Gastrocnemius medialis (tissue), 4 donors: ENCODE measurements at regions not wholly inside any gene's neighbourhood (a gene's known extent, or its start where the extent isn't known, plus 50 kb on each side); places are given as distances from the start of the nearest gene placed in this dataset.

Source experiments
- POLR2A ChIP-seq, 2 donors: fragments of 450-650 bp; IDR thresholded peaks; one replicate each; pipeline ENCODE4 v1.6.1; 2017; ENCODE audit warnings: antibody characterized with exemption in 2 of 2, mild to moderate bottlenecking in 2 of 2, moderate library complexity in 2 of 2
- TF ChIP-seq, protein P1 (sequence below), 5 experiments: fragments of 450-650 bp in 3 of 5; fragments of 200-600 bp in 2 of 5; sonication (generic) in 2 of 5; IDR thresholded peaks in 4 of 5; conservative IDR thresholded peaks in 1 of 5; 1 replicate in 4 of 5; 2 replicates in 1 of 5; pipeline ENCODE4 v1.5.1; 2016 to 2019; ENCODE audit warnings: antibody characterized with exemption in 5 of 5, mild to moderate bottlenecking in 3 of 5, moderate library complexity in 3 of 5

DNA sequence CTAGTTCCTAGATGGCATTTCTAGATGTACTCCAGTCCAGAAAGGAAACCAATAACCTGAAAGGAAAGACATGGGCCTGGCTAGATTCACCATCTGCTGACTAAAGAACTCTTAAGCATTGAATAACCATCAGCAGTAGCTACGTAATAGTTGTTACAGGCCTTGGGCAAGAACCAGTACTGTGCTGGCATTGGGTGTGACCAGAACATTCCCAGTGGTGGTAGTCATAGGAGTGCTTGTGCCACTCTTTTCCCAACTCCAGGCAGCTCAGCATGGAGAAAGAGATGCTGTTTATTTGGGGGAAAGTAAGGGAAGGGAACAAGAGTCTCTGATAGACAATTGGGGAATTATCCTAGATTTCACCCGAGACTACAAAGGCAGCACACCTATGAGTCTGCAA is 333.3 kb downstream of the SLC16A7 start:
- TF ChIP-seq, protein P1, sequence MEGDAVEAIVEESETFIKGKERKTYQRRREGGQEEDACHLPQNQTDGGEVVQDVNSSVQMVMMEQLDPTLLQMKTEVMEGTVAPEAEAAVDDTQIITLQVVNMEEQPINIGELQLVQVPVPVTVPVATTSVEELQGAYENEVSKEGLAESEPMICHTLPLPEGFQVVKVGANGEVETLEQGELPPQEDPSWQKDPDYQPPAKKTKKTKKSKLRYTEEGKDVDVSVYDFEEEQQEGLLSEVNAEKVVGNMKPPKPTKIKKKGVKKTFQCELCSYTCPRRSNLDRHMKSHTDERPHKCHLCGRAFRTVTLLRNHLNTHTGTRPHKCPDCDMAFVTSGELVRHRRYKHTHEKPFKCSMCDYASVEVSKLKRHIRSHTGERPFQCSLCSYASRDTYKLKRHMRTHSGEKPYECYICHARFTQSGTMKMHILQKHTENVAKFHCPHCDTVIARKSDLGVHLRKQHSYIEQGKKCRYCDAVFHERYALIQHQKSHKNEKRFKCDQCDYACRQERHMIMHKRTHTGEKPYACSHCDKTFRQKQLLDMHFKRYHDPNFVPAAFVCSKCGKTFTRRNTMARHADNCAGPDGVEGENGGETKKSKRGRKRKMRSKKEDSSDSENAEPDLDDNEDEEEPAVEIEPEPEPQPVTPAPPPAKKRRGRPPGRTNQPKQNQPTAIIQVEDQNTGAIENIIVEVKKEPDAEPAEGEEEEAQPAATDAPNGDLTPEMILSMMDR (IDR thresholded peaks at IDR 0.05 in 4 of 5, conservative IDR thresholded peaks at IDR 0.05 in 1 of 5) = no peak
- TF ChIP-seq POLR2A (IDR thresholded peaks at IDR 0.05) = no peak
